ENCODE measurements at regions not wholly inside any gene's neighbourhood (a gene's known extent, or its start where the extent isn't known, plus 50 kb on each side); places are given as distances from the start of the nearest gene placed in this dataset.

- H3K27ac ChIP-seq (ENCODE audit: low read depth in 1 of 2, low read length in 2 of 2), result no peak overlapping the region
- peaks cover 0 to 3% (median 1%) of the 10 kb centered on the region in 4 donors for H3K4me1 ChIP-seq (ENCODE audit: control insufficient read depth in 4 of 4, insufficient read depth in 4 of 4, low read length in 3 of 4)
- 89% methylated on average over 2 of the region's 2 CpGs for WGBS
- no peaks in the 10 kb centered on the region for H3K36me3 ChIP-seq (ENCODE audit: control insufficient read depth in 4 of 4, insufficient read depth in 3 of 4, low read depth in 1 of 4, low read length in 3 of 4)
- H3K9ac ChIP-seq (ENCODE audit: low read depth in 1 of 2, low read length in 2 of 2), result no peak overlapping the region
- TF ChIP-seq ZBTB33 (IDR thresholded peaks at IDR 0.05) (no peak), CTCF (IDR thresholded peaks at IDR 0.05; ENCODE audit: low read depth, low read length, missing input control) (no peak), FOXA2 (IDR thresholded peaks at IDR 0.05) (no peak), MAX (IDR thresholded peaks at IDR 0.05) (no peak), REST (IDR thresholded peaks at IDR 0.05) (no peak), NR2F2 (IDR thresholded peaks at IDR 0.05) (no peak), FOXA1 (IDR thresholded peaks at IDR 0.05) (no peak), JUND (IDR thresholded peaks at IDR 0.05) (no peak), HNF4G (IDR thresholded peaks at IDR 0.05) (no peak), YY1 (IDR thresholded peaks at IDR 0.05) (no peak)
- no peaks in the 10 kb centered on the region for H3K27me3 ChIP-seq (ENCODE audit: control insufficient read depth in 4 of 4, insufficient read depth in 4 of 4, low read length in 3 of 4)
- H3K4me3 ChIP-seq (ENCODE audit: low read depth in 1 of 3, low read length in 3 of 3), result no peak overlapping the region
- DNase-seq (ENCODE audit: low spot score), result no peak
- peaks cover 0 to 3% (median 0%) of the 10 kb centered on the region in 4 donors for H3K9me3 ChIP-seq (ENCODE audit: control insufficient read depth in 4 of 4, low read length in 3 of 4)
Observed at GRCh38 chr6:8529250-8529649, 93.9 kb upstream of the SLC35B3 start.

GRCh38 chr6:8527818-8528217, 92.5 kb upstream of the SLC35B3 start:
- no peak for TF ChIP-seq EGR1 (IDR thresholded peaks at IDR 0.05; ENCODE audit: low read depth in 2 of 2)
- no peak for TF ChIP-seq FOXA1 (IDR thresholded peaks at IDR 0.05)
- no peak for TF ChIP-seq GABPA (IDR thresholded peaks at IDR 0.05 in 1 of 2, conservative IDR thresholded peaks at IDR 0.05 in 1 of 2)
- no peak for TF ChIP-seq HNF4A (conservative IDR thresholded peaks at IDR 0.05)
- TF ChIP-seq ATF3 (IDR thresholded peaks at IDR 0.05), result no peak
- no peak for TF ChIP-seq SP1 (IDR thresholded peaks at IDR 0.05)
- no peak for TF ChIP-seq CTCF (IDR thresholded peaks at IDR 0.05; ENCODE audit: low read depth, low read length, missing input control)
- no peak for TF ChIP-seq TAF1 (conservative IDR thresholded peaks at IDR 0.05)
- no peak for TF ChIP-seq RAD21 (IDR thresholded peaks at IDR 0.05)
- no peak for TF ChIP-seq FOXA2 (IDR thresholded peaks at IDR 0.05)
- TF ChIP-seq MAX (IDR thresholded peaks at IDR 0.05), result no peak
- no peak for TF ChIP-seq HNF4G (IDR thresholded peaks at IDR 0.05)
- TF ChIP-seq REST (IDR thresholded peaks at IDR 0.05), result no peak
- no peak for TF ChIP-seq NR2F2 (IDR thresholded peaks at IDR 0.05)
- no peak for TF ChIP-seq RXRA (IDR thresholded peaks at IDR 0.05)
- Histone ChIP-seq H3K9ac (ENCODE audit: low read depth in 1 of 2, low read length in 2 of 2) (no peak overlapping the region), H3K27me3 (ENCODE audit: control insufficient read depth in 4 of 4, insufficient read depth in 4 of 4, low read length in 3 of 4) (no peaks in the 10 kb centered on the region), H3K36me3 (ENCODE audit: control insufficient read depth in 4 of 4, insufficient read depth in 3 of 4, low read depth in 1 of 4, low read length in 3 of 4) (no peaks in the 10 kb centered on the region), H3K4me1 (ENCODE audit: control insufficient read depth in 4 of 4, insufficient read depth in 4 of 4, low read length in 3 of 4) (peaks cover 0 to 3% (median 1%) of the 10 kb centered on the region in 4 donors), H3K9me3 (ENCODE audit: control insufficient read depth in 4 of 4, low read length in 3 of 4) (peaks cover 0 to under 1% (median 0%) of the 10 kb centered on the region in 4 donors), H3K27ac (ENCODE audit: low read depth in 1 of 2, low read length in 2 of 2) (no peak overlapping the region), H3K4me3 (ENCODE audit: low read depth in 1 of 3, low read length in 3 of 3) (no peak overlapping the region)
- DNase-seq (ENCODE audit: low spot score), result no peak
- 94% methylated on average over 1 of the region's 1 CpG for WGBS

All from liver (tissue), 8 donors.